ENCODE measurements at regions not wholly inside any gene's neighbourhood (a gene's known extent, or its start where the extent isn't known, plus 50 kb on each side); places are given as distances from the start of the nearest gene placed in this dataset.

DNA sequence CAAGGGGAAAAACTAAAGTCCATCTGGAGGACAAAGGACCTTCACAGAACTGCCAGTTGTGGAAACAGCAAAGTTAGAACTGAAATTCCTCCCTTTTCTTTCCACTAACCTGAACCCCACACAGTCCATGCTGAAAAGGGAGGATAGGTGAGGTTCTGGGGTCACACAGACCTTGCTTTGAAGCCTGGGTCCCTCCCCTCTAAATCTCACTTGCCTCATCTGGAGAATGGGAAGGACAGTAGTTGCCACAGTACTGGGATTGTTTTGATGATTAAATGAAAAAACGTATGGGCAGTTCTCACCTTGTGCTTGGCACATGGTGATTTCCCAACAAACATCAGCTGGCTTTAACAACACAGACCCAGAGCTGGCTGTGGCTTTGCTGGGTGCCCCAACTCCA, 166.4 kb upstream of the LRIG1 start:
- no peak for DNase-seq (ENCODE audit: insufficient read length, low spot score, missing footprints)
- Histone ChIP-seq H3K9me3 (ENCODE audit: low read depth, low read length) (no peaks in the 10 kb centered on the region), H3K4me1 (ENCODE audit: insufficient read depth, low read length) (no peaks in the 10 kb centered on the region), H3K4me2 (ENCODE audit: insufficient read depth, low read length) (no peak overlapping the region), H2AFZ (ENCODE audit: low read length) (no peak overlapping the region), H3K4me3 (ENCODE audit: insufficient read depth, low read length) (no peak overlapping the region), H3K79me2 (ENCODE audit: insufficient read depth, low read length) (no peaks in the 10 kb centered on the region), H3K36me3 (ENCODE audit: insufficient read depth, low read length) (no peaks in the 10 kb centered on the region), H3K27me3 (ENCODE audit: insufficient read depth, low read length) (no peaks in the 10 kb centered on the region), H3K27ac (ENCODE audit: low read depth, low read length) (no peak overlapping the region), H4K20me1 (ENCODE audit: insufficient read depth, low read length) (no peaks in the 10 kb centered on the region)
- TF ChIP-seq, protein P1, sequence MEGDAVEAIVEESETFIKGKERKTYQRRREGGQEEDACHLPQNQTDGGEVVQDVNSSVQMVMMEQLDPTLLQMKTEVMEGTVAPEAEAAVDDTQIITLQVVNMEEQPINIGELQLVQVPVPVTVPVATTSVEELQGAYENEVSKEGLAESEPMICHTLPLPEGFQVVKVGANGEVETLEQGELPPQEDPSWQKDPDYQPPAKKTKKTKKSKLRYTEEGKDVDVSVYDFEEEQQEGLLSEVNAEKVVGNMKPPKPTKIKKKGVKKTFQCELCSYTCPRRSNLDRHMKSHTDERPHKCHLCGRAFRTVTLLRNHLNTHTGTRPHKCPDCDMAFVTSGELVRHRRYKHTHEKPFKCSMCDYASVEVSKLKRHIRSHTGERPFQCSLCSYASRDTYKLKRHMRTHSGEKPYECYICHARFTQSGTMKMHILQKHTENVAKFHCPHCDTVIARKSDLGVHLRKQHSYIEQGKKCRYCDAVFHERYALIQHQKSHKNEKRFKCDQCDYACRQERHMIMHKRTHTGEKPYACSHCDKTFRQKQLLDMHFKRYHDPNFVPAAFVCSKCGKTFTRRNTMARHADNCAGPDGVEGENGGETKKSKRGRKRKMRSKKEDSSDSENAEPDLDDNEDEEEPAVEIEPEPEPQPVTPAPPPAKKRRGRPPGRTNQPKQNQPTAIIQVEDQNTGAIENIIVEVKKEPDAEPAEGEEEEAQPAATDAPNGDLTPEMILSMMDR (IDR thresholded peaks at IDR 0.05; ENCODE audit: extremely low read depth, low read depth, low read length): no peak

DNA sequence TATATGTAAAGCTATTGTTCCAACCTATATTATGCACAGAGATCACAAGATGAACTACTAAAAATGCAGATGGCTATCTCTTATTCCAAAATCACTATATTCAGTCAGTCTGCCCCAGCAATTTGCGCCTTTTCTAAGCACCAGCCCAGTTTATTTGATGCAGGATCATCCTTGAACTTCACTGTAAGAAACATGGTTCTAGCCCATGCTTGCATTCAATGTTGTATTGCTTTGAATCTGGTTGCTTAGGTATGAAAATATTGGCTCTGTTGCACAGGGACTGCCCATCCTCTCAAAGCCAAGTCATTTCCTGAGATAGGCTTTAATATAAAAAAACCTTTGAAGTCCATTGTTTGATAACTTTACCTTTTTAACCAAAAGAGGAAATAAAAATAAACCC, 170.5 kb upstream of the LRIG1 start:
- no peak for DNase-seq (ENCODE audit: insufficient read length, low spot score, missing footprints)
- H2AFZ ChIP-seq (ENCODE audit: low read length): no peak overlapping the region
- H3K27ac ChIP-seq (ENCODE audit: low read depth, low read length): no peak overlapping the region
- TF ChIP-seq, protein P1 (IDR thresholded peaks at IDR 0.05; ENCODE audit: extremely low read depth, low read depth, low read length): no peak
- no peaks in the 10 kb centered on the region for H3K27me3 ChIP-seq (ENCODE audit: insufficient read depth, low read length)
- H3K36me3 ChIP-seq (ENCODE audit: insufficient read depth, low read length): no peaks in the 10 kb centered on the region
- no peaks in the 10 kb centered on the region for H3K4me1 ChIP-seq (ENCODE audit: insufficient read depth, low read length)
- H4K20me1 ChIP-seq (ENCODE audit: insufficient read depth, low read length): no peaks in the 10 kb centered on the region
- no peak overlapping the region for H3K4me3 ChIP-seq (ENCODE audit: insufficient read depth, low read length)
- no peaks in the 10 kb centered on the region for H3K79me2 ChIP-seq (ENCODE audit: insufficient read depth, low read length)
- no peaks in the 10 kb centered on the region for H3K9me3 ChIP-seq (ENCODE audit: low read depth, low read length)
- H3K4me2 ChIP-seq (ENCODE audit: insufficient read depth, low read length): no peak overlapping the region

DNA sequence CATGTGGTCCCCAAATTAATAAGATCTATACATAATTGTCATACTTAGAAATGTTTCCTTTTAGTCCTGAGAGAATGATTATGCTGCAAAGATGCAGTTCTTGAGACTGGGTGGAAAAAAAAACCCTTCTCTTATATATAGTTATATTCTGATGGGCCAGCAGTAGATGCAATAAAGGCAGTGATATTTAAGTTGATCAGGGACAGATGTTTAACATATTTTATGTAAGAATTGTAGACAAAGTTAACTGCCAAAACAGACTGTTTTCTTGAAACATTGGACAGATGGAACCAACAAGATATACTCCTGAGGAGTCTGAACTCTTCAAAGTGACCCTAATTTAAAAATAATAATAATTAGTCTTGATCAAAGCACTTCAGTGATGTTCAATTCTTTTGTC, 172.0 kb upstream of the LRIG1 start:
- H3K9me3 ChIP-seq (ENCODE audit: low read depth, low read length): no peaks in the 10 kb centered on the region

DNA sequence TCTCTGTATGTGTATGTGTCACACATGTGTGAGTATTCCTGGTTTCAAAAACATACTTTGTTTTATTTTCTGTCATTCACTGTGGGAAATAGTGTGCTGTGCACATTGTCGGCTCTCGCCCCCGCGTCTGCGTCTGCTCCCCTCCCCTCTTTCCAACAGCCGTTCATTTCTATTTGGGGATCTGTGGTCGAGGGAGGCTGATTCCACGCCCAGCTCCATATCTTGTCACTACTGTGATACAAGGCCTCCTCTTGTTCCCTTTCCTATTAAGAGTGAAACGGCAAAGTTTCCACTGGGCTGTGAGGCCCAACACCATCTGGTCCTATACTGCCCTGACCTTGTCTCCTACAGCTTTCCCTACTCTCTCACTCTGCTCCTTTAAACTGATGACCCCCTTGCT, 172.5 kb upstream of the LRIG1 start:
- H3K27ac ChIP-seq (ENCODE audit: low read depth, low read length): no peak overlapping the region
- H3K36me3 ChIP-seq (ENCODE audit: insufficient read depth, low read length): no peaks in the 10 kb centered on the region
- no peaks in the 10 kb centered on the region for H3K79me2 ChIP-seq (ENCODE audit: insufficient read depth, low read length)
- H3K27me3 ChIP-seq (ENCODE audit: insufficient read depth, low read length): no peaks in the 10 kb centered on the region
- H2AFZ ChIP-seq (ENCODE audit: low read length): no peak overlapping the region
- H3K4me1 ChIP-seq (ENCODE audit: insufficient read depth, low read length): no peaks in the 10 kb centered on the region
- DNase-seq (ENCODE audit: insufficient read length, low spot score, missing footprints): no peak
- H4K20me1 ChIP-seq (ENCODE audit: insufficient read depth, low read length): no peaks in the 10 kb centered on the region
- H3K9me3 ChIP-seq (ENCODE audit: low read depth, low read length): no peaks in the 10 kb centered on the region
- H3K4me2 ChIP-seq (ENCODE audit: insufficient read depth, low read length): no peak overlapping the region
- TF ChIP-seq, protein P1 (IDR thresholded peaks at IDR 0.05; ENCODE audit: extremely low read depth, low read depth, low read length): no peak
- no peak overlapping the region for H3K4me3 ChIP-seq (ENCODE audit: insufficient read depth, low read length)

More for the DNA sequence above, 172.0 kb upstream of the LRIG1 start:
- Histone ChIP-seq H3K4me1 (ENCODE audit: insufficient read depth, low read length) (no peaks in the 10 kb centered on the region), H2AFZ (ENCODE audit: low read length) (no peak overlapping the region), H3K27me3 (ENCODE audit: insufficient read depth, low read length) (no peaks in the 10 kb centered on the region), H3K4me2 (ENCODE audit: insufficient read depth, low read length) (no peak overlapping the region), H3K36me3 (ENCODE audit: insufficient read depth, low read length) (no peaks in the 10 kb centered on the region), H3K27ac (ENCODE audit: low read depth, low read length) (no peak overlapping the region), H4K20me1 (ENCODE audit: insufficient read depth, low read length) (no peaks in the 10 kb centered on the region), H3K79me2 (ENCODE audit: insufficient read depth, low read length) (no peaks in the 10 kb centered on the region), H3K4me3 (ENCODE audit: insufficient read depth, low read length) (no peak overlapping the region)
- TF ChIP-seq, protein P1 (IDR thresholded peaks at IDR 0.05; ENCODE audit: extremely low read depth, low read depth, low read length): no peak
- DNase-seq (ENCODE audit: insufficient read length, low spot score, missing footprints): no peak
